Activated naive CD4-positive, alpha-beta T cell (primary cell): ENCODE measurements at regions not wholly inside any gene's neighbourhood (a gene's known extent, or its start where the extent isn't known, plus 50 kb on each side); places are given as distances from the start of the nearest gene placed in this dataset.
"Not testable (repeated sequence)": the region's sequence is repeated elsewhere in the genome, so short reads cannot be mapped to it uniquely, and the experiment has no call there.

Experiments
- DNase-seq, 4 experiments: peaks; one replicate each; lab custom pipeline; 2025; lab: John Stamatoyannopoulos, UW

DNA sequence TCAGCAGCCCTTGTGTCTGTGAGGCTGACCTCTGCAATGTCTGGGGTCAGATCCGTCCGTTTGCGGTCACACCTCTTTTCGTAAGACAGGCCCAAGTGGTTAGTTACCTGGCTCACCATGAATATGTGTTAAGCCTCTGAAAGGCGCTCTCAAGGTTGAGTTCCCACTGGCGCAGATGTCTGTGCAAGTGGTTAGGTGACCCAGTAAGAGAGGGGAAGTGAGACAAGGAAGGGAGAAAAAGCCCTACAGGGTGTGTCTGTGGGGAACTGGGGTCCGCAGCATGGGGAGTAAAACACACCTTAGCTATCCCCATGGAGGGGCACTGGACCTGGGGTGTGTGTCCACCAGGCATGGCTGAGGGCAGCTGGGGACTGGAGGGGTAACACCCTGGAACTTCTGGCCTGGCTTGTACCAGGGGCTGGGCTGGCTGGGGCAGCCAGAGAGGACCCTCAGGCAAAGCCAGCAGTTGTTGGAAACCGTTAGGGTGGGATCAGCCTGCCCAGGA, 391.6 kb upstream of the PROK2 start:
- no peak for DNase-seq

DNA sequence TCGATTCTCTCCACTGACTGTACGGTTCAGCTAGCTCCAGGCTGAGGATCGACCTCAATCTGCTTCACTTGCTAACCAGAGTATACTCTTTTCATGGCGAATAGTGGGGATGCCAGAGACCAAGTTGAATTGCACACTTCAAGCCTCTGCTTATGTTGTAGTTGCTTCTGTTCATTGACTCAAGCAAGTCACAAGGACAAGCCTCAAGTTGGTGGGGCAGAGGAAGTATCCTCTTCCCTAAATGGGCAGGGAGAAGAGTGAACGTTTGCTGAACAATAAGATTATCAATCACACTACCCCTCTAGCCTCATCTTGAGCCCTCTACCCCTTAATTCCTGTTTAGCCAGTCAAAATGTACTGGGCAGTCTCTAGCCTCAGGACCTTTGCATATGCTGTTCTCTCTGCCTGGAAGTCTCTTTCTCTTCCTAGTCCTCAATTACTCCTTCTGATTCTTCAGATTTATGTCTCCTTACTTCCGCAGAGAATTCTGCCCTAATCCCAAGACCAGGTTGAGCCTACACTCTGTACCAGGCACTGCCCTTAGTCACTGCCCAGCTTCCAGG, 390.4 kb upstream of the PROK2 start:
- DNase-seq = no peak

DNA sequence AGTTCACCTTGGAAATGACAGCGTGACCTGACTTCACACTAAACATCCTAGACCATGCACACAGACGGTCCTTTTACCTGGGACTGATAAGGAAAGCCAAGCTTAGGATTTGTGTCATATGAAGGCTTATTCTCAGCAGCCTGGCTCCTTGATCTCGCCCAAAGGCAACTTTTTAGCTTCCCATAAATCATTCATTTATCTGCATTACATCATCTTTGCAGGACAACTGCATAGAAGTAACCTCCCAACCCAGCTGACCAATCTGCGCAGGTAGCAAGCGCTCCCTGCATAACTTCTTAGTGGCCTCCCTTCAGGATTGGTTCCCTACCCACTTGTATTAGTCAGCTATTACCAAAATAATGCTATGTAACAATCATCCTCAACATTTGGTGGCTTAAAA, 389.9 kb upstream of the PROK2 start:
- no peak for DNase-seq

DNA sequence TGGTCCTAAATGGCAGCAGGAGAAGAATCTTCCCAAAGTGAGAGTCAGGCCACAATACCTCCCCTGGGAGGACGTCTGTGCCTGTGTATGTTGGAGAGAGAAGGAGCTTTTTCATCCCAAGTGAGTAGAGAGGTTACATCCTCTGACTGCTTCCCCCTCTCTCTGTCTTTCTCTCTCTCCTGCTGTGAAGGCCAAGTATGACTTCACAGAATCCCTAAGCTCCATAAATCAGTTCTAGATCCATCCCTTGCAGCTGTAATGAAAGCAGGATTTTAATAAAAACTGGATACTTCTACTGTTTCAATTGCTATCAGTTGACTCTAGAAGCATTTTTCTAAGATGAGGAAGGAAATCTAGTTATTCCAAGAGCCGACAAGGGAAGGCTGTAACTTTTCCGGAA, 389.1 kb upstream of the PROK2 start:
- no peak for DNase-seq

DNA sequence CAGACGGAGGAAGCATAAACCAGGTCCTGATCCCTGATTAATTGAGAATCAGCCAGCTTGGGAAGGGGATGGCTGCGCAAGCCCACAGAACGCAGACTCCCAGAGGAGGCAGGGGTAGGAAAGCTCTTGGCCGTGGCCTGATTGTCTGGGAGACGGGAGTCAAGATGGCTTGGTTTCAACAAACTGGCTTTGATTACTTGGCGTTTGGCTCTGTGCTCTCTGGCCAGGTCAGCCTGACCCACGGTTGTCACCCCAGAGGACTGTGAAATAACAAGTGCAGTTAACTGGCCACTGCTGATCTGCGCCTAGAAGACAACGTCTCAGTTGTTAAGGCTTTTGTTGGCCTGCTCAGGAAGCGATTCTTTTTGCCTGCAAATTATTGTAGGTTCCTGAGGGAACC, 387.0 kb upstream of the PROK2 start:
- no peak for DNase-seq

DNA sequence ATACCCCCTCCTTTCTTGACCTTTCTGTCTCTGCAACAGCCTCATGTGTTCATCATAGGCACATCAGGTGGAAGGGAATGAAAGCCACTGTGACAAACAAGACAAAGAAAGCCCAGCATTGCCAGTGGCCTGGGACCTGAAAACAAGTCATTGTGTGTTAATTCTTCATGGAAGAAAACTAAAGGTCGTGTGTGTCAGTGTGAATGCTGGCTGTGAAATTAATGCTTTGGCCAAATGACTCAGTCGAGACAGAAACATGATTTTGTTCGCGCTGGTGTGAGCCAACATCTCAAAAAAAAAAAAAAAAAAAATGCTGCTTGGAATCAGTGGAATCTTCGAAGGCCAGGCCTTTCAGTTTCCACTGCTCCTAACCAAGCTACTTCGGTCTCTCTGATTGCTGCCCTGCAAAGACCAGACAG, 386.5 kb upstream of the PROK2 start:
- no peak for DNase-seq

DNA sequence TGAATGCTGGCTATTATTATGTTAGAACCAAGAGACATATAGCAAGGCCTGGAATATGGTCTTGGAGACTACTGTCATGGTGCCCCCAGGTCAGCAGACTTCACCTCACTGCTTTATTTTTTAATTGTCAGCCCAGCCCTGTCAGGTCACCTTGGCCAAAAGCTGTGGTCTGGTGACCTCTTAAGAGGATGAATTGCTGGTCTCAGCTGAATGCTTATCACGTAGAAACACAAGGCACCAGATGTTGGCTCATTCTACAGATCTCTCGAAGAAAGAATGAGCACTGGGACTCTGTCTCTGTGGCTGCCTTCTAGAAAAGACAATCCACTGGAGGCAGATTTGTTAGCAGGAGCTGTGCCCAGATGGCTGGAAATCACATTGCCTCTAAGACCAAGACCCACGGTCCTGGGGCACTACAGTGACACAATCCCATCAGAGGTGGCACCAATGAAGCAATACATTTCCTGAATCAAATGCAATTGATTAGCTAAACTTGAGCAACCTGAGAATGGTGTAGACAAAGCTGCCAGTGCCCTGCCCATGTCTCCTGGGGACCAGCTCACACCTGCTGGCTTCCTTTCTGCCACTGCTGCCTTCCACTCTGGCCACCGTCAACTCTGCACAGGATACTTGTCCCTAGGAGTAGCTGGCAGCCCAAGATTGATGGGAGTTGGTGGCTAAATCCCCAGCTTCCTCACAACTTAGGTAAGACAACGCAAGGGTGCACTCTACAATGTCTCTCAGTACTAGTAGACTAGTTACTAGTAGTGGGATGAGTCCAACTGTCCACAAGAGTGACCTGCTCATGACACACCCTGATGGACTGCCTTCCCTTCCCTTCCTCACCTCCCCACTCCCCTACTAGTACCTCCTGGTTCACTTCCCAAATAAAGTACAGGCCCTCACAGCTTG, 384.9 kb upstream of the PROK2 start:
- DNase-seq = no peak

DNA sequence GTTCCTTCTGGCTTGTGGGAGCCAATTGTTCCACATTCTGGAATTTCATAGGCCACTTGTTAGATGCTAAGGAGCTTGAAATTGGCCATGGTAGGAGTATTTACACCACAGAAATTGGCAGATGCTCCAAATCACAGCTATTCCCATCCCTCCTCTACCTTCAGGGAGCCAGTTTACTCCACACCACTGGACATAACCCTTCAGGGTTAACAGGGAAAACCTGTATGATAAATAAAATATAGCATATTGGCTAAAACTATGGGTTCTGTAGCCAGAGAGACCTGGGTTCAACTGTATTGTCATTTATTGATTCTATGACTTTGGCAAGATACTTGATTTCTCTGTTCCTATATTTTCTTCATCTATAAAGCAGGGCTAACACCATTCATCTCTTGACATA, 384.2 kb upstream of the PROK2 start:
- DNase-seq = no peak

DNA sequence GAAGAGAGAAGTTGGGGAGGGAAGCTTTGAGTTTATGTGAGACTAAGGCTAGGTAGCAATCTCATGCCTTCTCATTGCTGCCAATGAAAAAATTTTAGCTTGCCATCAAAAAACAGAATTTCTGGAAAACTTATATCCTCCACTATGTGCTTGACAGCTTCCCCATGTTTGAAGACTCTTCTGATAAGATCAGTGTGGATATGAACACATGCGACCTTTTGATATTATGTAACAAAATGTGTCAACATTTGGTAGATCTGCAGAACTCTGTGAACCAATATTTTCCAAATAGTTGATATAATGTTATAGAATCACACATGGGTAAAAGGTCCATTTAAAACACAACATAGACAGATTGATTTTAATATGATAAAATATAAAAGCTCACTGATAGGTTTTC, 380.9 kb upstream of the PROK2 start:
- no peak for DNase-seq

DNA sequence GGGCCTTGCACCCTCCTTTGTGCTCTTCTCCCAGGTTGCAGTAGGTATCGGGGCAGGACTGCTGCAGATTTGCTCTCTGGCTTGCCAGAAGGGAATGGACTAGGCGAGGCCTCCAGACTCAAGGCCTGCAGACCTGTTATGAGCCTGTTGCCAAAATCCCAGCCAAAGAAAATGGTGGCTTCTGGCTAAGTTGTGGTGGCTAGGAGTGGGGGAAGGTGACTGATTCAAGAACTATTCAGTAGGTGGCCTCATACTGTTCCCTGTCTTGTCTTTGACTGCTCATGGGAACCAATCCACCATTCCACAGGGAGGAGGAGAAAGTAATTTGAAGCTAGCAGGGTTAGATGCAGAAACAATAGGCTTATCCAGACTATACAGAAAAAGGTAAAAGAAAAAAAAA, 380.4 kb upstream of the PROK2 start:
- no peak for DNase-seq

DNA sequence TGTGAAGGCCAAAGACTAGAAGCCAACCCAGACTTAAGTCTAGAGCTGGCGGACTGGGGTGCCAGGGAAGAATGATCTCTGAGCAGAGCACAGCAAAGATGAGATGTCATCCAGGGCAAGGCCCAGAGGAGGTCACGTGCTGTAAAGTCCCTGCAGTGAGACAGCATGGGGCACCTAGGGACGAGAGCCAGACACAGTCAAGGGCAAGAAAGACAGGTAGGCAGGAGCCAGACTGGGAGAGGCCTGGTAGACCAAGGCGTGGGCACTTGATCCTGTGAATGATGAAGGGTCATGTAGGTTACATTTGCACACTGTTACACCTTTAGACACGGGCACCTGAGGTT, 379.7 kb upstream of the PROK2 start:
- no peak for DNase-seq

DNA sequence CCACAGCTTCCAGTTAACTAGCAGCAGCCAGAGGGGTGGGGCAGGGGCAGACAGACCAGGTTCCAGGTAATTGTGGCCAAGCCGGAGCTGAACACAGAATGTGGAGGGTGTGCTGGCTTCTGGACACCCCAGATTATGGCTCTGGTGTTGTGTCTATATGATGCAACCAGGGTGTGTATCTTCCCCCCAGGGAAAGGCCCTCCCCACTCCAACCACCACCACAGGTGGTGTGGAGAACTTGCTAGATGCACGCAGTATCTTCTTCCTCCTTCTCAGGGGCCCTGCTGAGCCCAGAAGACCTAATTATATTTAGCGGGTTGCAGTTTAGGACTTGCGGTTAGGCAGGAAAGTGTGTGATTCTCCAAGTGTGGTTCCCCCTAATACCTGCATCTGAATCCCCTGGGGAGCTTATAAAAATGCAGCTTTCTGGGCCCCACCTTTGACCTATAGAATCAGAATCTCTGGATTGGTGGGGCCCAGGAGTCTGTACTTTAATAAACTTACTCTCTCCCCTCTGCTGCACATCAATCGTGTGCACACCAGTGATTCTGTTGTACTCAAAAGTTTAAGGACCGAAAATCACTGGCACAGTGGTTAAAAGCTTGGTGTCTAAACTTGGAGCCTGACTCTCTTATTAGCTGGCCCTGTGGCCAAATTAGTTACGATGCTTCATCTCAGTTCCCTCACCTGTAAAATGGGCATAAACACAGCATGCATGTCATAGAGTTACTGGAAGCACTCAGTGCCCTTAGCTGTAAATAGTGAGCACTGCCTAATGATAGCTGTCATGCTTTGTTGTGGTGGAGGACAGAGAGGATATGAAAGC, 379.1 kb upstream of the PROK2 start:
- DNase-seq = no peak

DNA sequence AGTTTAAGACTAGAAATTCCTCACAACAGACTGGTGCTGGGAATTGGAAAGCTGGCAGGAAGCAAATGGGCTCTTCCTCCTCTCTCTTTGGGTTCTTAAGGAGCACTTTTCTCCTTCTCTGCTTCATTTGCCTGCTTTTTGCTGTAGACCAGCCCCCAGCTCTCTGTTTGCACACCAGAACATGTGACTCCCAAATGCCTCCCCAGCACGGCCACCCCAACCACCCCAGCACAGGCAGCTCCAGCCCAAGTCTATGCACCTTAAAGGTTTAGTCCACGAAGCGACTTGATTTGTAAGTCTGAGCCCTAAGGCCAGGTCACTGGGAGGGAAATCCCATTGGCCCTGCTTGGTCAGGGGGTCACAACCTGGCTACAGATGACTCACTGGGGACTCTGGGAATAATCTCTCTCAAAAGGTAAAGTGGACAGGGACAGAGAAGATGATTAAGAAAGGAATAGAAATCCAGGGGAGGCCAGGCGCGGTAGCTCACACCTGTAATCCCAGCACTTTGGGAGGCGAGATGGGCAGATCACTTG, 377.8 kb upstream of the PROK2 start:
- DNase-seq = no peak

DNA sequence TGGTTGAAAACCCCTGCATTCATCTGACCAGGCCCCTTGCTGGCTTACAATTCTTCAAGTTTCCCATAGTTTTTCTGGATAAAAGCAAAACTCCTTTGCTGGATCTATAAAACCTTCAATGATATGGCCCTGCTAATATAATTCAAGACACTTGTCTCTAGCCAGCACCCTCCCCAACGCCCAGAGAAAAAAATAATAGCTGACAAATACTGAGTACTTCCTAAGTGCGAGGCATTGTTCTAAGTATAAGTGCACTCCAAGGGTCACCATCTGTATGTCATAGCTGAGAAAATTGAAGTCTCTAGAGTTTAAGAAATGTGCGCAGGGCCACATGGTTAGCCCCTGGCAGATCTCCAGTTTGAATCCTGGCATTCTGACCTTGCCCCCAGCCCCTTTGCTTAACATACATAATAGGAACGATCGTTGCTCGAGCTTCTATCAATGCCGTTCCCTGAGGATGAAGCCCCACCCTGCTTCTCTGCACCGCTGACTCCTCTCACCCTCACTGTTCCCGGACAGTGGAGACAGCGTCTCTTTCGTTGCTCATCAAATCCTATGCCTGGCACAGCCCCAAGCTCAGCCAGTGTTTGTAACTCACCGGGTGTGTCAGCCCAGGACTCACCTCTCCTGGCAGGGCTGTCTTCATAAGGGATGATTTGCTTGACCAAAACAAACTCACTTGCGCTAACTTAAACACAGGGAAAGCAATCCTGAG, 377.1 kb upstream of the PROK2 start:
- no peak for DNase-seq

DNA sequence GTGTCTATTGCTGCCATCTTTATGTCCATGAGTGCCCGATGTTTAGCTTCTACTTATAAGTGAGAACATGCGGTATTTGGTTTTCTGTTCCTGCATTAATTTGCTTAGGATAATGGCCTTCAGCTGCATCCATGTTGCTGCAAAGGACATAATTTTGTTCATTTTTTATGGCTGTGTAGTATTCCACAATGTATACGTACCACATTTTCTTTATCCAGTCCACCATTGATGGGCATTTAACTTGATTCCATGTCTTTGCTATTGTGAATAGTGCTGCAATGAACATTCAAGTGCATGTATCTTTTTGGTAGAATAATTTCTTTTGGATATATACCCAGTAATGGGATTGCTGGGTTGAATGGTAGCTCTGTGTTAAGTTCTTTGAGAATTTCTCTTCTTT, 376.3 kb upstream of the PROK2 start:
- not testable (repeated sequence) for DNase-seq

DNA sequence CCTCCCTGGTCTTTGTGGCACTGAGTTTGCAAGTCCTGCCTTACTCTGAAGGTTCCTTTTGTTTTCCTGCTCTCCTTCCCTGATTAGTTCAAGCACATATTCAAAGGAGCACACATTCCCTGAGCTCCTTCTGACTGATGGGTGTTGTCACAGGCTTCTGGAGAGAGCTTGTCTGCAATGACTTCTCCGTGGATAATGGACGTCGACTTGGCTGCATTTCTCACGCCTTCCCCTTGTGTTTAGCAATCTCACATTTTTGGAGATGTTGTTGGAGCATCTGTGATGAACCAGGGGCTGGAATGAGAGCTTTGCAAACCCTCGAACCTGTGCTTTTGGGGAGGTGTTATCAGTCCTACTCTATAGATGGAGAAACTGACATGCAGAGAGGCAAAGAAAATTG, 375.4 kb upstream of the PROK2 start:
- no peak for DNase-seq

DNA sequence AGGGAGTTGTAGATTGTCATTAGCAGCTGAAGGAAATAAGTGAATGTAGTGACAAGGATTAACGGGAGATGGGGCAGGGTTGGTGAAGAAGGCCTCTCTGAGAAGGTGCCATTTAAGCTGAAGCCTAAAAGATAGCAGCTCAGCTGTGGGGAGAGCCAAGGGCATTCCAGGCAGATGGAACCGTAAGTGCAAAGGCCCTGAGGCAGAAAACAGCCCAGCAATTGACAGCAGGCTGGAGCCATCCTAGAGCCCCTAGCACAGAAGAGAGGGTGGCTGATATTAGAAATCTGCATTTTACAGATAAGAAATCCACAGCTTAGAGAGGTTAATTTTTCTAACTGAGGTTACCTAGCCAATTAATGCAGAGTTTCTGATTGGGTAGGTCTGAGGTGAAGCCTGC, 374.5 kb upstream of the PROK2 start:
- DNase-seq = no peak

DNA sequence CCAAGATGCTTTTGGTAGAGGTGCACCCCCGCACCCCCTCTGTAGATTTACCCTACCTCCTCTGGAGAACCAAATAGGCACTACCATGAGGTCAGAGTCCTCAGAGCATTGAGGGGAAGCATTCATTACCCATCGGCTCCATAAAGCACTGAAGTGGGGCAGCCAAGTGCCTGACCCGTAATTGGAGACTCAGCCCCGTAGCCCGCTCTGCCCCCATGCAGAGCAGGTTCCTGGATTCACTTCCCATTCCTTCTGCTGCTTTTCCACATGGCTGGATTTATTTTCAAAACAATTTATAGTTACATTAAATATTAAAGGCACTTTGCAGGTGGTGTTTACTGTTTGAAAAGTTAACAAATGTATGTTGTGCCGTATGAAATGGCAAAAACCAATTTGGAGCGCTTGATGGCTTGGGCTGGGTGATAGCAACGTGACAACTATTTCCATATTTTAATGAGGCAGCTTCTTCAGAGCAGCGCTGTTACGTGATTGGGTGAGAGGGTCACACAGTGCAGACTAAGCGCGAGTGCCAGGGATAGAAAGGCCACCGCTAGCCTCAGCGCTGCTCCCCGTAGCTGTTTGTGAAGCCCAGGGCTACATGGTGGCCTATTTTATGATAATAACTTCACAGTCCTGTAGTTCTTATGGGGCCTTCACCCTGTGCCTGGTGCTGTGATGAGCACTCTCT, 373.8 kb upstream of the PROK2 start:
- DNase-seq = no peak

DNA sequence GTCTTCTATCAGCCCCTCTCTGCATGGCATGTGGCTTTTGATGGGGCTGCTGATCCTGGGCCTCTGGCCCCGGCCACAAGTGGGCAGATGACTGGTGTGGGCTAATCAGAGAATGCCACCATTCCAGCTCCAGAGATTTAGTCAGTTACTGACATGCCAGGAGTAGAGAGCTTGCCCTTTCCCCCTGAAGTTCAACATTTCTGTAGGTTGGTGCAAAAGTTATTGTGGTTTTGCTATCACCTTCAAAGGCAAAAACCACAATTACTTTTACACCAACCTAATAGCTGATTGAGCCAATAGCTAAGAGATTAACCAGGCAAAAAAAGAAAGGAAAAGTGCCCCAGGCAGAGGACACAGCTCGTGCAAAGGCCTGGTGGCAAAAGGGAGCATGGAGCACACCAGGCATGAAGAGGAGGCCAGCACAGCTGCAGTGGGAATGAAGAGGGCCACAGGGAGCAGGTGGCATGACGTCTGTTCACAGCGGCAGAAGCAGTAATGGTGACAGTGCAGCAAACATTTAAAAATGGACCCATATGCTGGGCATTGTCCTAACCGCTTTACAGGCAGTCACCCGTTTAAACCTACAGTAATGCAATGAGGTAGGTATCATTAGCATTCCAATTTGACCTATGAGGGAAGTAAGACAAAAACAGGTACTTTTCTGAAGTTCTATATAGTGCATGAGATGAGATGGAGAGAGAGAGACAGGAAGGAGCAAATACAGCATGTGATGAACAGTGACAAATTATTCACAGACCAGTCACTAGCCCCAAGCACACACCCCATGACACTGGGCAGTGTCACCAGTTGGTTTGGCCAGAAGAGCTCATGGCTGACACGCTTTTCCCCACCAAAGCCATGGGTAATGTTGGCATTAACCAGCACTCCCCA, 373.0 kb upstream of the PROK2 start:
- DNase-seq = no peak

DNA sequence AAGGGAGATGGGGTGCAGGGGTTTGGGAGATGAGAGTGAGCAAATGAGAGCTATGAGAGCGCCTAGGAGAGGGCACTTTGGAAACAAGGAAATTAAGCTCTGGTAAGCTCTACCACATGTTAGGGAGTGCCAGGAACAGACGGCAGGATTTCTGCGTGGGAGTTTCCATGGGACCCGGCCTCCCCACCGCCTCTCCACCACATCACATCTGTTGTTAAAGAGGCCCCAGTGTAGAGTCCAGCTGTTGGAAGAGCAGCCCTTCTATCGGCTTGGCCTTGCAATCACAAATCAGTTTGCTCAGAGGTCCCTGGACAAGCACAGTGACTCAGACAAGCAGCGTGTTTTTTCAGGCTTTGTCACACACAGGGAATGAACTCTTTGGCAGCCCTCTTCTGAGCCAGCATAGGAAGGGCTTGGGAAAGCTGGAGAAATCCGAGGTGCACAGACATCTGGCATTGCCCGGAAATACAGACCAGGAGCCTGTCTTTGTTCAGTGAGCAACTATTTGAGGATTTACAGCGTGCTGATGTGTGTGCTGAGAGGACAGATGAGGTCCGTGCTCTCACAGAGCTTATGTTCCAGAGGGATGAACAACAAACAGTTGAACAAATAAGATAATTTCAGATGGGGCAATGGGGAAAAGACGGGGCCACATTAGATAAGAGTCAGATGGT, 370.6 kb upstream of the PROK2 start:
- DNase-seq = no peak
